ENCODE measurements at regions not wholly inside any gene's neighbourhood (a gene's known extent, or its start where the extent isn't known, plus 50 kb on each side); places are given as distances from the start of the nearest gene placed in this dataset.

DNA sequence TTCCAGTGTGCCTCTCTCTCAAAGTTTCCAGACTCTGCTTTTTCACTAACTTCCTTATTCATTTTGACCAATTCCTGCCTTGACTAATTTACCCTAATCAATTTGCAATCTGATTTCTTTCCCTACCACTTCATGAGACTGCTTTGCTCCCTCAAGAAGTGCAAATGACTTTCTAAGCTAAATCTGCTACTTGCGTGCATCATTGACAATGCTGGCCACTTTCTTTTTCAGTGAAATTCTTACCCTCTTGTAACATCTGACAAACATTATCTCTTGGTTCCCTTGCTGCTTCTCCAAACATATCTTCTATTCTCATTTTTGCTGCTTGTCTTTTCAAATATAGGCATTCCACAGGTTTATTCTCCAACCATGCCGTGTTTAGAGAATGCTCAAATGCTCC, 659.9 kb downstream of the USP25 start:
- Histone ChIP-seq H3K9me3 (peaks cover 0 to 6% (median 0%) of the 10 kb centered on the region in 8 donors), H3K27me3 (replicated peaks in 1 of 7) (no peaks in the 10 kb centered on the region), H3K27ac (no peak overlapping the region), H3K36me3 (no peaks in the 10 kb centered on the region), H3K4me3 (no peak overlapping the region), H3K4me1 (no peaks in the 10 kb centered on the region)
- no peak for DNase-seq
- intact Hi-C loops (cut with DNase I; ENCODE audit: low total_unique reads) = no loop called here
- 87 to 94% (median 89%) methylated on average over 2 of the region's 2 CpGs for WGBS, 5 donors
- TF ChIP-seq POLR2A (IDR thresholded peaks at IDR 0.05) = no peak
- TF ChIP-seq, protein P1, sequence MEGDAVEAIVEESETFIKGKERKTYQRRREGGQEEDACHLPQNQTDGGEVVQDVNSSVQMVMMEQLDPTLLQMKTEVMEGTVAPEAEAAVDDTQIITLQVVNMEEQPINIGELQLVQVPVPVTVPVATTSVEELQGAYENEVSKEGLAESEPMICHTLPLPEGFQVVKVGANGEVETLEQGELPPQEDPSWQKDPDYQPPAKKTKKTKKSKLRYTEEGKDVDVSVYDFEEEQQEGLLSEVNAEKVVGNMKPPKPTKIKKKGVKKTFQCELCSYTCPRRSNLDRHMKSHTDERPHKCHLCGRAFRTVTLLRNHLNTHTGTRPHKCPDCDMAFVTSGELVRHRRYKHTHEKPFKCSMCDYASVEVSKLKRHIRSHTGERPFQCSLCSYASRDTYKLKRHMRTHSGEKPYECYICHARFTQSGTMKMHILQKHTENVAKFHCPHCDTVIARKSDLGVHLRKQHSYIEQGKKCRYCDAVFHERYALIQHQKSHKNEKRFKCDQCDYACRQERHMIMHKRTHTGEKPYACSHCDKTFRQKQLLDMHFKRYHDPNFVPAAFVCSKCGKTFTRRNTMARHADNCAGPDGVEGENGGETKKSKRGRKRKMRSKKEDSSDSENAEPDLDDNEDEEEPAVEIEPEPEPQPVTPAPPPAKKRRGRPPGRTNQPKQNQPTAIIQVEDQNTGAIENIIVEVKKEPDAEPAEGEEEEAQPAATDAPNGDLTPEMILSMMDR (IDR thresholded peaks at IDR 0.05 in 8 of 11, conservative IDR thresholded peaks at IDR 0.05 in 3 of 11) = no peak
- TF ChIP-seq POLR2AphosphoS5 (IDR thresholded peaks at IDR 0.05) = no peak

DNA sequence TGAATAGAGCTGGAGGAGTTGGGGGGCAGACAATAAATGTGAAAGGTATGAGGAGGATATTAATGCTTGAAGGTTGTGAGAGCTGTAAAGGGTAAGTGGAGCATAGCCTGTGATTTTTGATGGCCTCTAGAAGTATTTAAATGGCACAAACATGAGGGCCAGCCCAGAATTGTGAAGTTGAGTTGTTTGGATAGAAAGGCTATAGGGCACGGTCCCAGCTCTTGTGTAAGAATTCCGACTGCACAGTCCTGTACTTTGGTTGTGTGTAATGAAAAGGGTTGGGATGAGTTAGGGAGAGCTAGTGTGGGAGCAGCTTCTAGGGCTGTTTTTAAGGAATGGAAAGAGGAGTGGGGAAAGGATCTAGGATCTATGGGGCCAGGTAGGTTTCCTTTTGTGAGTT, 665.5 kb downstream of the USP25 start:
- no peak for DNase-seq
- TF ChIP-seq, protein P1 (IDR thresholded peaks at IDR 0.05 in 8 of 11, conservative IDR thresholded peaks at IDR 0.05 in 3 of 11) = no peak
- TF ChIP-seq POLR2AphosphoS5 (IDR thresholded peaks at IDR 0.05) (no peak), POLR2A (IDR thresholded peaks at IDR 0.05) (no peak)
- Histone ChIP-seq H3K9me3 (peaks cover 0 to 26% (median 5%) of the 10 kb centered on the region in 8 donors), H3K4me3 (no peak overlapping the region), H3K27ac (no peak overlapping the region), H3K4me1 (no peaks in the 10 kb centered on the region), H3K36me3 (no peaks in the 10 kb centered on the region), H3K27me3 (replicated peaks in 1 of 7) (no peaks in the 10 kb centered on the region)
- intact Hi-C loops (cut with DNase I; ENCODE audit: low total_unique reads) = no loop called here
- WGBS, 5 donors = 64 to 92% (median 84%) methylated on average over 2 of the region's 2 CpGs

DNA sequence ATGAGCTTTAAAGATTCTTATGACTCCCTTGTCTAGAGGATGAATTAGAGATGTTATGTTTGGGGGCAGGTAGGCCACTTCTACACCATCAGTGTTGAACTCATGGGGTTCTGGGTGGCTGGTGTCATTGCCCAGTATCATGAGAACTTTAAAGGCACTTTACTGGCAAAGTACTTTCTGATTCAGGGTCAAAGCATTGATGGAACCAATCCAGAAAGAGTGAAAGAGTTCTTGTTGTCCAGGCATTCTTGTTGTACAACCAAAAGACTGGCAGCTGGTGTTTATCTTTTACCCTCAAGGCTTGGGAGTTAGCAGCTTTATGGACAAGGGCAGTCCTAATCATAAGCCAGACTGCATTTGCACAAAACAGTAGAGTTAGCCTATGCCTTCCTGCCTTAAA, 673.0 kb downstream of the USP25 start:
- Histone ChIP-seq H3K4me3 (no peak overlapping the region), H3K4me1 (no peaks in the 10 kb centered on the region), H3K9me3 (peaks cover 0 to 9% (median 2%) of the 10 kb centered on the region in 8 donors), H3K36me3 (no peaks in the 10 kb centered on the region), H3K27ac (no peak overlapping the region), H3K27me3 (replicated peaks in 1 of 7) (no peaks in the 10 kb centered on the region)
- intact Hi-C loops (cut with DNase I; ENCODE audit: low total_unique reads) = no loop called here
- TF ChIP-seq, protein P1 (IDR thresholded peaks at IDR 0.05 in 8 of 11, conservative IDR thresholded peaks at IDR 0.05 in 3 of 11) = no peak
- no peak for TF ChIP-seq POLR2AphosphoS5 (IDR thresholded peaks at IDR 0.05)
- no peak for TF ChIP-seq POLR2A (IDR thresholded peaks at IDR 0.05)
- DNase-seq = no peak

DNA sequence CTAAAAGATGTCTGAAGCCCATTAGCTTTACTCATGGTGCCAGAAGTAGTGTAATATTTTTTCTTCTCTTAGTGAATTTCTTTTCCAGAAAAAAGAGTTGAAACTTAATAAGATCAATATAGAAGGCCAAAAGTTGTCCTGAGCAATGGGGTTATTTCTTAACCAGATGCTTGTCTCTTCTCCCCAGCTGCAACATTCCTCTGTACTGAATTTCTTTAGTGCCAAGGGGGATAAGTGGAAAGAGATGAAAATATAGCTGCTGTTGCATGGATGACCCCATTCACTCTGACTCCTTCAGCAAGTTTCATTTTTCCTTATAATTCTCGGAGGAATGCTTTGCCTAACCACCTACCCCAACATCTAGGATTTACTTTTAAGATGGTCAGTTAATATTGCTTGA, 675.0 kb downstream of the USP25 start:
- intact Hi-C loops (cut with DNase I; ENCODE audit: low total_unique reads) = no loop called here
- no peak for DNase-seq
- 57 to 83% (median 74%) methylated on average over 1 of the region's 1 CpG for WGBS, 5 donors

More for the DNA sequence above, 675.0 kb downstream of the USP25 start:
- Histone ChIP-seq H3K4me1 (no peaks in the 10 kb centered on the region), H3K9me3 (peaks cover 0 to 8% (median 0%) of the 10 kb centered on the region in 8 donors), H3K27me3 (replicated peaks in 1 of 7) (no peaks in the 10 kb centered on the region), H3K4me3 (no peak overlapping the region), H3K36me3 (no peaks in the 10 kb centered on the region), H3K27ac (no peak overlapping the region)
- TF ChIP-seq POLR2A (IDR thresholded peaks at IDR 0.05) (no peak), POLR2AphosphoS5 (IDR thresholded peaks at IDR 0.05) (no peak)
- TF ChIP-seq, protein P1 (IDR thresholded peaks at IDR 0.05 in 8 of 11, conservative IDR thresholded peaks at IDR 0.05 in 3 of 11) = no peak

Measured in spleen (tissue), 11 donors.